SKM-1 treated with dmso at 0.1 percent for 144 hours (cell line): ENCODE measurements at regions not wholly inside any gene's neighbourhood (a gene's known extent, or its start where the extent isn't known, plus 50 kb on each side); places are given as distances from the start of the nearest gene placed in this dataset.

Source experiments
- DNase-seq: peaks from one replicate; lab custom pipeline; 2025; ENCODE audit not compliant: unreplicated experiment; lab: John Stamatoyannopoulos, UW

DNA sequence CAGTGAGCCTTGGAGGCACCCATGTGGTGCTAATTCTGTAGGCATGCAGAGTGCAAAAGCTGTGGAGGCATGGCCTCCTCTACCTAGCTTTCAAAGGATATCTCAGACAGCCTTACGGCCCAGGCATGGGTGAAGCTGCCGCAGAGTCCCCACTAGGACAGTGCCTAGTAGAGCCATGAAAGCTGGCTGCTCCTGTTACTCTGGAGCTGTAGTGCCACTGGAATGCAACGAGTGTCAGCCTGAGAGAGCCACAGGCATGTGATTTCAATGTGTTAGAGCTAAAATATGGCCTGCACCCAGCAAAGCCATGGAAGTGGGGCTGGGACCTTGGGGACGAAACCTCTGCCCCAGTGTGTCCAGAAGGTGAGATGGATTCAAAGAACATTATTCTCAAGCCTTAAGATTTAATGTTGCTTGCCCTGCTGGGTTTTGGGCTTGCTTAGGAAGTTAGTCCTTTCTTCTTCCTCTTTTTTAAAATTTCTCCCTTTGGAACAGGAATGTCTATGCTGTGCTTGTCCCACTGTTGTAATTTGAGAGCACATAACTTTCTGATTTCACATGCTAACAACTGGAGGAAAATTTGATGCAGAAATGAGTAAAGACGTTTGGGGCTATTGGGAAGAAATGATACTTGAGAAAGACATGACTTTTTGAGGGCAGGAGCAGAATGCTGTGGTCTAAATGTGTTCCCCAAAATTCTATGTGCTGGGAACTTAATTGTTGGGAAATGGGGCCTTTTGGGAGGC lies 298.4 kb downstream of the PSAT1 start:
- DNase-seq: no peak

DNA sequence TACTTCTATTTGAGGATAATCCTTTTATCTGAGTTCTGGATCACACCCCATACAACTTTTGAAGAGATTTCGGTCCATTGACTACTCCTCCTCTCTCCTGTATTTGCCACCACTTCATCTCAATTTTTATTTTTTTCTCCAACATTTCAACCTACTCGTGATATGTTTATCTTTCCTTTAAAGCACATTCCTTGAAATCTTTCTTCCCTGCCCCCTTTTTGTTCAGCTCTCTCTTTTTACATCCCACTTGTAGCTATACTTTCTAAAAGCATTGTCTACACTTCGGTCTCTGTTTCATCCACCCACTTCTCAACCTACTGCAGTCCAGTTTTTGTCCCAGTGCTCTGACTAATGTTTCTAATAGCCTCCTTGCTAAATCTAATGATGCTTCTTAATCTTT lies 299.4 kb downstream of the PSAT1 start:
- no peak for DNase-seq

DNA sequence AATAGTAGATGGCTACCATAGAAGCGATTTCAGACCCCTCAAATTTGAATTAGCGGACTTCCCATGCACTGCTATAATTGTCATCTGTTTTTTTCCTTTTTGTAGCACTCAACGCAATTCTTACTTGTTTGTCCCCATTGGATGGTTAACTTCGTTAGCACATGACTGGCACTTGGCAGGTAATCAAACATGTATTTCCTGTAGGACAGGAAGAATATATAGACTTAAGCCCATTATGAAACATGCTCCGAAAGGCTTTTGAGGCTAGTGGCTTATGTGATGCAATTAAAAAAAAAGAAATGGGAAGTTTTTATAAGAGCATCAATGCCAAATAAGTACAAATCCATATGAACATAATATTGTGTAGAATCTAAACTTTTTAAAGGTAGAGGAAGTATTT lies 301.2 kb downstream of the PSAT1 start:
- no peak for DNase-seq

DNA sequence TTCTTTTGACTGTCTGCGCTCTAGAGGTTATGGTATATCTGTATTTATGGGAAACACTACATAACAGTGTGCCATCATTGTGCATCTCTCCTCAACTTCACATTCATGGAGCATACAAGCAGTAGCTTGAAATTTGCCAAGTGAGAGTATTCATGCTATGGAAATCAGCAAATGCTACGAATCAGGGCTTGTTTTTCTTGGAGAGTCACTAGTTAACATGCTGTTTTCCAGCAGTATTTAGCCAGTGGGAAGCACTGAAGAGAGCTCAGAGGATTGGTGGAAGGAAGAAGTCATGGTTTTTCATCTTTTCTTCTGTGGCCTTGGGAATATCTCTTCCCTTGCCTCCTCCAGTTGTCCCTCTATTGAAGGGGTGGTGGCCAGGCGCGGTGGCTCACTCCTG lies 303.0 kb downstream of the PSAT1 start:
- DNase-seq: no peak

DNA sequence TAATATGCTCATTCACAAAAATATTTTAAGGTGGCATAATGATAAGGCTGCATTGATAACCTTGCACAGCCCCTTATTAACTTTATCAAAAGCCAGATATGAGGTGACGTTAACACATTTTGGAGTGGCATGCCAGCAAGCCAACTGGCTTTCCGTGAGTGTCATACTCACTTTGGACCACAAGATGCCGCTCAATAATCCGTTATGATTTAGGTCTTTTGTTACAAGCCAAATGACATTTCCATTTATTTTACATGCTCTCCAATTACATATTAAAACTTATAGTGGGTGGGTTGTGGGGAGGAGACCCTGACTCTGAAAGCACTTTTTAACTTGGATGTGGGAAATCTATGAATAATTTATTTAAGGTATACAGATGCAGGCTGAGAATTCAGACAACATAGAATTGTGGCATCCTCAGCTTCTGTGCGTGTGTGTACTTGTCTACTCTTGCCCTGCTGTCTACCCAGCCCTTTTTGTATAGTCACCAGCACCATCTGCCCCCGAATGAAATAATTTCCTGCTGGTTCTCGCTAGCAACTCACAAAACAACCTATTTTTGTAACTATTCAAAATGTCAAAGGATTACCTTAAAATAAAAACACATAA lies 305.1 kb downstream of the PSAT1 start:
- DNase-seq: peak; percentile 0

DNA sequence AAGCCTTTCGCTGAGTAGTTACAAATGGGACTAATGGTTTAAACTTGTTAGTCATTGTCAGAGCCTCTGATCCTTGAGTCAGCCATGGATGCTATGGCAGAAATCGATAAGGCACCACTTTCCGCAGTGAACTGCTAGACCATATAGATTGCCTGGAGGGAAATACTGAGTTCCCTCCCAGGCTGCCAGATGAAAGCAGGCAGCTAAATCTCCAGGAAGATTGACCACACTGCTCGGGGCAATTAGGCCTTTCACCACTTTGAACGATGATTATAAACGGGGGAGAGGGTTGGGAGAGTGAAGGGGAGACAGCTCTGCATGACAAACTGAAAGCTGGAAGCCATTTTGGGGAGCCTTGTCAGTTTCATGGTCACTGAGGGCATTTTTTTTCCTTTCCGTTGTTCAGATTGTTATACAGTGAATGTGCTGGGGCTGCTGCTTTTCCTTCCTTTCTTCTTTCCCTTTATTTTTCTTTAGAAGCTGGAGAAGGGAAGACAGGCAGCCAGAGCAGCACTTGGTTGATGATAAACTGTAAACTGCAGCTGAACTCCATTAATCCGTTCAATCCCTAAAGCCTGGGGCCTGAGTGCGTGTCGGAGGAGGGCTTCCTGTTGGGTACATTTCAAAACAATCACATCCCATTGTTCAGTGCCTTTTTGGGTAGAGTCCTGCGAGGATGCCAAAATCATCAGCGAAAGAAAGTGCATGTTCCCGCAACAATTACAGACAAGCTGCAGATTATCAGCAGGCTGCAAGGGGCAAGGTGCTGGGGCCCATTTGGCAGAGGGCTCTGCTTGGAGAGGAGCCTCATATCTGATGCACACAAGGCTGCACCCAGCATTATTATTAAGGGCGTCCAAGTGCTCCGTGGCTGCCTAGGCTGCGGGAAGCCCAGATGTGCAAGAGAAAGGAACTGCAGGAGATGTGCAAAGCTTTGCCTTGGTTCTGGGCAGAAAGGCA lies 308.4 kb downstream of the PSAT1 start:
- no peak for DNase-seq

DNA sequence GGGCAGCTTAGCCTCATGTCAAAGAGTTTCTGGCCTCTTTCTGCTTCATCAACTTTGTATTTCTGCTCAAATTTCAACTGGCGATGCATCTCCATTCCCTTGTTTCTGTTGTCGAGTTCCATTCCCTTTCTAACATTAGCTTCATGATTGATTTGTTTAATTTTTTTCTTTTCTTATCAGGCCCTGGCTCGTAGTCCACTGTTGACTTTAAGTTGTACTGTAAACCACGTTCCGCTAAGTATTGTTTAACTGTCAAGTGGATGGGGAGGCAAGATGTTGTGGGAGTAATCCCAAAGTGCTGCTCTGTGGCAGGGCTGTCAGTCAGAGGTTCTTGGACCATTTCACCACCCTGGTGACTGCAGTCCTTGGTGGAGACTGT lies 309.1 kb downstream of the PSAT1 start:
- no peak for DNase-seq

DNA sequence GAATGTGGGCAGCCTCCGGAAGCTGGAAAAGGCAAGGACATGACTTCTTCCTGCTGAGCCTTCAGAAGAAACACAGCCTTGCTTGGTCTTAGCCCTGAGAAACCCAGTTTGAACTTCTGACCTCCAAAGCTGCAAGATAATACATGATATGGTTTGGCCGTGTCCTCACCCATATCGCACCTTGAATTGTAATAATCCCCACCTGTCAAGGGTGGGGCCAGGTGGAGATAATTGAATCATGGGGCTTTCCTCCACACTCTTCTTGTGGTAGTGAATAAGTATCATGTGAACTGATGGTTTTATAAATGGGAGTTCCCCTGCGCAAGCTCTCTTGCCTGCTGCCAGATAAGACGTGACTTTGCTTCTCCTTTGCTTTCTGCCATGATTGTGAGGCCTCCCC lies 310.9 kb downstream of the PSAT1 start:
- no peak for DNase-seq

DNA sequence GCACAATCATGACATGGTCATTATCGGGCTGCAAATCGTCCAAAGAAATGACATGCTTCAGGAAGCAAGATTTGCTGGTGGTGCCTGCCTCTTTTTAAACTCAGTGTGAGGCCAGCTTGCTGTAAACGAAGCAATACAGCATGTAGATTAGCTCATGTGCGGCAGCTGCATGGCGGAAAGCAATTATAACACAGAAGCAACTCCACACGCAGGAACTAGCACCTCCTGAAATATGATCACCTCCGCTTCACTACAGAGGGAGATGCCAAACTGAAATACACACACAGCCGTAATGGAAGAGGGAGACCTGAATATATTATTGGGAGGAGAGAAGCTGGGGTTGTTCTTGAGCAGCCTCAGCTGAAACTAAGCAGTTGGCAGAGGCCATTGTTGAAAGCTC lies 312.5 kb downstream of the PSAT1 start:
- no peak for DNase-seq

DNA sequence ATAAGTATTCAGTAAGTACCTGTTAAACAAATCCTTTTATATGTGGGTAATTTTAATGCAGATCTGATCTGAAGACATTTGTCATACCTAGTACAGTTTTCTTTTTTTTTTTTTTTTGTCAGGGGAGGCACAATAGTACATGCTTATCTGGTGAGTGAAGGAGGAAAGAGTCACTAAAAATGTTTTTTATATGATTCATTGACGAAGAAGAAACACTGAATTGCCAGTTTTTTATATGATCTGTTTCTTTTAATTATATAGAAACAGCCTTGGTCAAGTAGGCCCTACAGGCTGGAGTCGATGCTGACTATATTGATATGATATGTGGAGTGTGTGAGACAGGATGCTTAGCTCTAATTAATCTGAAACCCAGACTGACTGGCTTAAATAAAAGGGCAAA lies 315.2 kb downstream of the PSAT1 start:
- no peak for DNase-seq

DNA sequence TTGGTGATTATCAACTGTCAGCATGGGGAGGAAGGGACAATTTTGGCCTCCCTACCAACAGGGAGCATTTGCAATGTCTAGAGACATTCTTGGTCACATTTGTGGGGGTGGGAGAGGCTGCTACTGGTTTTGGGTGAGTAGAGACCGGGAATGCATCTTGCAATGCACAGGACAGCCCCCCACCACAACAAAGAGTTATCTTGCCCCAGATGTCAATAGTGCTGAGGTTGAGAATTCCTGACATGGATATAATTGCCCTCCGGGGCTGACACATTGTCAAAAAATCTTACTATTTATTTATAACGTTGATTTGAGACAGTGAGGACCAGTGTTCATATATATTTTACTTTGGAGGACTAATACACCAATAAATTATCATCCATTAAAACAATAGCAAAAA lies 316.1 kb downstream of the PSAT1 start:
- no peak for DNase-seq

DNA sequence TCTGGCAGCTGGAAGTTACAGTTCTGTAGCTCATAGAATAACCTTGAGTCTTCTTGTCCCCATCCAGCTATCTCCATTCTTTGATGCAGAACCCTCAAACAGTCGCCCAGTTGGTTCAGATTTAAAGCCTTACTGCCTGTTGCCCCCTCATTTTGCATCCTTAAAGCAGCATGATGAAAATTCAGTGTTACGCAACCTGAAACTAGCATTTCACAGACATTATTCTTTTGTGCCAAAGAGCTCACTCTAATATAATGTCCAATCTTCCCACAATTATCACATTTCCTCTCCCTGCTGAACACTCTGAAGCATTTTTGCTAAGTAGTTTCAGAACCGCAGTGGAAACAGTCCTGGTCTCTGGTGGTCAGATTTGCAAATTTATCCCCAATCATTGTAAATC lies 318.0 kb downstream of the PSAT1 start:
- no peak for DNase-seq

DNA sequence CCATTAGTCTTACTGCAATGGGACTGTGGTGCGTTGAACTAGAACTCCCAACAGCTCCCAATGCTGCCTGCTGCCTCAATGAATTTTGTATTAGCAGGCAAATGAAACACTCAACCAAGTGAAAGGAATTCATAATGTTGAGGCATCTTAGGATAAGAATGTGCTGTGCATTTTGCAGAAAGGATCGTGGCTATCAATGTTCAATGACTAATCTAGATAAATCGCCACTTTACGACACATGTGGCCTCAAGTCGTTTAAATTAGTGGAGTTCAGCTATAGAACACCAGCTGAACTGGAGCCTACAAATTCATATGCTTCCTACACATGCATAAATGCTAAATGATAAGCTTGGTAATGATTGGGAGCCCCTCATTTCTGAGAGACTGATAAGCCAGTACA lies 318.4 kb downstream of the PSAT1 start:
- DNase-seq: no peak

DNA sequence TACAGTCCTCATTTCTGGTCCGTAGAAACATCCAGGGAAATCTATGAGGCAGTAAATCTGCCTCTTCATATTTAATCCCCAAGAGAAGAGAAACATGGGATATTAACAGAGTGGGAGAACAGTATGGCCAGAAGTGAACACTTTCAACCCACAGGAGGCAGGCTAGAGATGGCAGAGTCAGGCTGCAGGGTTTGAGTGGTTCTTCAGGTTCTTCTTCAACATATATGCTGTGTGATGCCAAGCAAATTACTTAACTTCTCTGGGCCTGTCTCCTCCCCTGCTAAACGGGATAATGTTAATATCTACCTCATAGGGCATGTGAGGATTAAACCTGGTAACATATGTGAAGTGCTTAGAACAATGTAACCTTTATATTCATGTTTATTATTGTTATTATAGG lies 321.8 kb downstream of the PSAT1 start:
- DNase-seq: no peak

DNA sequence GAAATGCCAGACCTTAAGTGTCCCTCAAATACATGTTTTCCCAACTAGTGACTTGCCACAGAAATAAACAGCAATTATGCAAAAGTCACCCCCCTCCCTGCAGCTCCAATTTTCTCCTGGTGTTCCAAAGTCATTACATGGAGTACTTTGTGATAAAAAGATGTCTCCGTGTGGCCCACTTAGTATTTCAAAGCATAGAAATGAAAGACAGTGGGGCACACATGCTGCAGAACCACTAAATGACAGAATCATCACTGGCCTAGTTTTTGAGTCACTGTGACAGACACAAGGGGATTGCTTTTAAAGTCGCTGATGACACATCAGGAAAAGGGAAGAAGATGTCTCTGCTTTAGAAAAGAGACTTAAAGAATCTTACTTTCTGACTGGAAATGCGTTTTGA lies 323.4 kb downstream of the PSAT1 start:
- DNase-seq: no peak

DNA sequence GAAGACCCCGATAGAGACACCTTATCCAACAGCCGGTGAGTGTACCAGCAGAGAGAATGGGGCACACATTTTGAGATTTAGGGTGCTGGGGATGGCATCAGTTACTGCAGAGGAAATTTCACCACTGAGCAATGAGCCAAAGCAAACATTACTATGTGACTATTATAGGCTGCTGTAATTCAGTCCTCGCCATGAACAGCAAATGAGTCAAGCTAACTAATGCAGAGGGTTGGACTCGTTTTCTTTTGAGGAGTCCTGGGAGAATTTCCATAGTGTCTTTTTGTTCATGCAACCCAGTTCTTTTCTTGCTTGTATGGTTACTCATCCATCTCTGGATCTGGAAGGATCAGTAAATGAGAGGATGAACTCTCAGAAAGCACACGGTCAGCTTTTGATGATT lies 323.8 kb downstream of the PSAT1 start:
- no peak for DNase-seq

DNA sequence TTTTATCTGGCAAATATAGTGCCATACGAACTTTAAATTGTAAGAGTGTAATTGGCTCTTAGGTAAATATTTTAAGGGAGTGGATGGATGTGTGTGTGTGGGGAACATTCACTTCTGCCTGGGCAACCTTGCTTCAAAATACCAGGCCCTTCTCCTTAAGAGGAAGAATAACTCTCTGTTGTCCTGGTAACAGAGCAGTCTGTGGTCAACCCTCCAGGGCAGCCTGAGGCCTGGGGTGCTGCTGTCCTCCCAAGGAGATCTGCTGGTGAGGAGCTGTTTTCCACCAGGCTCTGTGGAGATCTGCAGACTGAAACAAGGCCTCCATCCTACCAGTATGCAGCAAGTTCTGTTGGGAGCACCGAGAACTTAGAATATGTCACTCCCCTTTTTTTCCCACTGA lies 325.2 kb downstream of the PSAT1 start:
- peak; percentile 43 for DNase-seq

DNA sequence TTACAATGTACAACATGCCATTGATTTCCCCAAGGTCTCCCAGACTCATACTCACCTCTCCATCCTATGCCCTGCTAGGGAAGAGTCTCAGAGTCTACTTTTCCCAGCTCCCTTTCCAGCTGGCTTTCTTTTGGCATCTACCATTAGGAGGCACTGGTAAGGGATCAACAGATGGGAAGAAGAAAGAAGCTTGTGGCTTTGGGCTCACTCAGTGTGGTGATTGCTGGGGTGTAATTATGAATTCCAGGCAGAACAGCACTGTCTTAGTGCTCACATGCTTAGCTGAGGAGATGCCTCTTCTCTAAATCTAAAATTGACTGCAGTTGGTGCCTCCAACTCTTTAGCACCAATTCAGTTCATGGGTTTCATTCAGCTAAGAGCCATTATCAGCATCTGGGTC lies 330.0 kb downstream of the PSAT1 start:
- DNase-seq: no peak

DNA sequence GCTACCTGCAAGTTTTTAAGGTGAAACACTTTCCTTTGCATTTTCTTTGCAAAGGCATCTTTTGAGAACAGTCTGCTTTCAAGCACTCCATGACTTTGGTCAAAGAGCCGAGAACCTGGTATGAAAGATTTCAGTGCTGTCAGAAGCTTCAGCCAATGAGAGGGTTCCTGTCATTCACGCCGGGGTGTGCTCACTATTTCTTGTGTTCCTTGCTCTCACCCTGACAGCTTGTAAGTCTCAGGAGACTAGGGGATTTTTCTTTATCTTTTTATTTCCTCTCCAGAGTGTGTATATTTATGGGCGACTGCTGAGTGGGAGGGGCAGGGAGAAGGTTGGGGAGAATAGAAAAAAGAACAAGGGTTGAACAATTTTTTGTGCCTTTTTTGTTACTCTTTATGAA lies 334.0 kb downstream of the PSAT1 start:
- no peak for DNase-seq

DNA sequence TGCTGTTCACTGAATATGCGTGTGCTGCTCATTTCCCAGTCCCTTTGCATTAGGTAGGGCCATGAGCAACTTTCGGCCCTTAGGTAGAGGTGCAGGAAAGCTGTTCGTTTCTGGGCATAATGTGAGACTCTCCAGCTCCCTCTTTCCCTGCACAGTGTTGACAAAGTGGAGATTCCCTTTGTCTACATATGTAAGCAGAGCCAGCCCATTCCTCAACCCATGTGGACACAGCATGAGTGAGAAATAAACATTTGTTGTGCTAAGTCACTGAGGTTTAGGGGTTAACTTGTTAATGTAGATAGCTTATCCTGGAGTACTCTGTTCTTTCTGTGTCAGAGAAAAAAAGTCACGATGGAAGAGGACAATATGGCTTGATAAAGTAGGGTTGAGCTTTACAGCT lies 343.8 kb downstream of the PSAT1 start:
- DNase-seq: no peak

DNA sequence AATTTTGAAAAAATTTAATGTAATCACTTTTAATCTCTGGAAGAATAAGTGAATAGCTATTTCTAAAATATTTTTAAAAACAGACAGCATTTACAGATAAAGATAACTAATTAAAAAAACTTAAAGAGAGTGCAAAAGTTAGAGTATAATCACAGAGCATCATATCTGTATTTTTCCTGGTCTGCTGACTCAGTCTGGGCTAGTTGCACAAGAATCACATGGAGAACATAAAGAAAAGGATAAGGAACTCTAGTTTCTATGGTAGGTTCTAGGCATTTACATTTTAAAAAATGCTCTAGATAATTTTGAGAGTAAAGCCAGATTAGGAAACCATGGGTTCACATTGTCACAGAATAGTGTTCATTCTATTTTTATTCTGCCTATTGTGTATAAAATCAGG lies 347.4 kb downstream of the PSAT1 start:
- no peak for DNase-seq

DNA sequence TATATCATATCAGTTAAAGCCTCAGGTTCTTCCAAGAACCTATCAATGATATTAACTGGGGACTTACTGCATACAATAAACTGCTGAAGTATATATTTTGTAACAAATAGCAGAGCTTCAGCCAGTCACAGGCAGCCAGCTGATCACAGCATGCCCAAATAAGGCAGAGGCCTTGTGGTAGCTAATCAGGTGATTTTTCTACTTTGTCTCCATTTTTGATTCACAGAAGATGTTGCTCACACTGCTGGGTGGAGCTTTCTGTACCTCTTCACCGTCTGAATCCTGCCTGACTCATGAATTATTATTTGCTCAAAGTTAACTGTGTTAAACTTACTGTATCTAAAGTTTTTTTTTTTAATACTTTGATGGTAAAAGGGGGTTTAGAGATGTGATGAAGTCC lies 357.4 kb downstream of the PSAT1 start:
- no peak for DNase-seq
